ENCODE measurements at regions not wholly inside any gene's neighbourhood (a gene's known extent, or its start where the extent isn't known, plus 50 kb on each side); places are given as distances from the start of the nearest gene placed in this dataset.

GRCh38 chr6:156507106-156507505 is 270.1 kb upstream of the ARID1B start:
- no peaks in the 10 kb centered on the region for H3K36me3 ChIP-seq
- intact Hi-C loops (cut with DNase I; ENCODE audit: low total_unique reads) (no loop called here), in situ Hi-C loops (cut with MboI; ENCODE audit: low pct_ligation_motif_present in 1 of 4, low pct_unique_long_range_greater_than_20kb in 1 of 4, low sequenced_read_pairs in 3 of 4) (no loop called here)
- H3K27ac ChIP-seq = no peak overlapping the region
- TF ChIP-seq CTCF (IDR thresholded peaks at IDR 0.05) = no peak
- no peak for TF ChIP-seq POLR2AphosphoS5 (IDR thresholded peaks at IDR 0.05)
- no peak for TF ChIP-seq POLR2A (IDR thresholded peaks at IDR 0.05)
- TF ChIP-seq EP300 (IDR thresholded peaks at IDR 0.05; ENCODE audit: low read depth) = no peak
- no peak for DNase-seq
- no peaks in the 10 kb centered on the region for H3K27me3 ChIP-seq
- no peak overlapping the region for H3K4me3 ChIP-seq
- H3K9me3 ChIP-seq = no peaks in the 10 kb centered on the region
- 67 to 100% methylated on average over 1 to 6 of the region's 6 CpGs for WGBS, 2 donors (ENCODE audit: low coverage in 1 of 2)
- no peaks in the 10 kb centered on the region for H3K4me1 ChIP-seq

- TF ChIP-seq POLR2AphosphoS5 (IDR thresholded peaks at IDR 0.05) (no peak), POLR2A (IDR thresholded peaks at IDR 0.05) (no peak), EP300 (IDR thresholded peaks at IDR 0.05; ENCODE audit: low read depth) (no peak), CTCF (IDR thresholded peaks at IDR 0.05) (no peak)
- in situ Hi-C loops (cut with MboI; ENCODE audit: low pct_ligation_motif_present in 1 of 4, low pct_unique_long_range_greater_than_20kb in 1 of 4, low sequenced_read_pairs in 3 of 4) (no loop called here), intact Hi-C loops (cut with DNase I; ENCODE audit: low total_unique reads) (no loop called here)
- H3K36me3 ChIP-seq = no peaks in the 10 kb centered on the region
- no peak overlapping the region for H3K4me3 ChIP-seq
- H3K27me3 ChIP-seq = no peaks in the 10 kb centered on the region
- H3K4me1 ChIP-seq = no peaks in the 10 kb centered on the region
- no peak for DNase-seq
- WGBS, 2 donors (ENCODE audit: low coverage in 1 of 2) = 88 to 100% methylated on average over 1 to 8 of the region's 8 CpGs
- H3K27ac ChIP-seq = no peak overlapping the region
- no peaks in the 10 kb centered on the region for H3K9me3 ChIP-seq
These were observed 274.1 kb upstream of the ARID1B start for GRCh38 chr6:156502969-156503504.

- H3K9me3 ChIP-seq = no peaks in the 10 kb centered on the region
- H3K4me3 ChIP-seq = no peak overlapping the region
- no peaks in the 10 kb centered on the region for H3K36me3 ChIP-seq
- H3K27ac ChIP-seq = no peak overlapping the region
- no peaks in the 10 kb centered on the region for H3K4me1 ChIP-seq
- DNase-seq = no peak
- intact Hi-C loops (cut with DNase I; ENCODE audit: low total_unique reads) (no loop called here), in situ Hi-C loops (cut with MboI; ENCODE audit: low pct_ligation_motif_present in 1 of 4, low pct_unique_long_range_greater_than_20kb in 1 of 4, low sequenced_read_pairs in 3 of 4) (no loop called here)
- WGBS, 2 donors (ENCODE audit: low coverage in 1 of 2) = 66 to 90% methylated on average over 2 of the region's 2 CpGs
- no peak for TF ChIP-seq POLR2AphosphoS5 (IDR thresholded peaks at IDR 0.05)
- no peaks in the 10 kb centered on the region for H3K27me3 ChIP-seq
These were observed 279.6 kb upstream of the ARID1B start for GRCh38 chr6:156497618-156498017.

GRCh38 chr6:156487877-156488276 is 289.3 kb upstream of the ARID1B start:
- DNase-seq = no peak
- Histone ChIP-seq H3K36me3 (no peaks in the 10 kb centered on the region), H3K4me3 (no peak overlapping the region), H3K27ac (no peak overlapping the region), H3K9me3 (no peaks in the 10 kb centered on the region), H3K27me3 (no peaks in the 10 kb centered on the region), H3K4me1 (no peaks in the 10 kb centered on the region)
- TF ChIP-seq CTCF (IDR thresholded peaks at IDR 0.05) = no peak
- no peak for TF ChIP-seq POLR2A (IDR thresholded peaks at IDR 0.05)
- no peak for TF ChIP-seq POLR2AphosphoS5 (IDR thresholded peaks at IDR 0.05)
- TF ChIP-seq EP300 (IDR thresholded peaks at IDR 0.05; ENCODE audit: low read depth) = no peak
- in situ Hi-C loops (cut with MboI; ENCODE audit: low pct_ligation_motif_present in 1 of 4, low pct_unique_long_range_greater_than_20kb in 1 of 4, low sequenced_read_pairs in 3 of 4) = no loop called here
- intact Hi-C loops (cut with DNase I; ENCODE audit: low total_unique reads) = no loop called here
- 71% methylated on average over 2 of the region's 2 CpGs; no CpG with 5 or more reads in 1 of the 2 donors for WGBS, 2 donors (ENCODE audit: low coverage in 1 of 2)

GRCh38 chr6:156485150-156485549 is 292.0 kb upstream of the ARID1B start:
- intact Hi-C loops (cut with DNase I; ENCODE audit: low total_unique reads) = no loop called here
- Histone ChIP-seq H3K27ac (no peak overlapping the region), H3K4me1 (no peaks in the 10 kb centered on the region), H3K9me3 (no peaks in the 10 kb centered on the region), H3K4me3 (no peak overlapping the region), H3K36me3 (no peaks in the 10 kb centered on the region), H3K27me3 (no peaks in the 10 kb centered on the region)
- in situ Hi-C loops (cut with MboI; ENCODE audit: low pct_ligation_motif_present in 1 of 4, low pct_unique_long_range_greater_than_20kb in 1 of 4, low sequenced_read_pairs in 3 of 4) = no loop called here
- TF ChIP-seq POLR2A (IDR thresholded peaks at IDR 0.05) (no peak), POLR2AphosphoS5 (IDR thresholded peaks at IDR 0.05) (no peak), CTCF (IDR thresholded peaks at IDR 0.05) (no peak), EP300 (IDR thresholded peaks at IDR 0.05; ENCODE audit: low read depth) (no peak)
- no peak for DNase-seq
